ENCODE measurements at regions not wholly inside any gene's neighbourhood (a gene's known extent, or its start where the extent isn't known, plus 50 kb on each side); places are given as distances from the start of the nearest gene placed in this dataset.
"Not testable (repeated sequence)": the region's sequence is repeated elsewhere in the genome, so short reads cannot be mapped to it uniquely, and the experiment has no call there.

DNA sequence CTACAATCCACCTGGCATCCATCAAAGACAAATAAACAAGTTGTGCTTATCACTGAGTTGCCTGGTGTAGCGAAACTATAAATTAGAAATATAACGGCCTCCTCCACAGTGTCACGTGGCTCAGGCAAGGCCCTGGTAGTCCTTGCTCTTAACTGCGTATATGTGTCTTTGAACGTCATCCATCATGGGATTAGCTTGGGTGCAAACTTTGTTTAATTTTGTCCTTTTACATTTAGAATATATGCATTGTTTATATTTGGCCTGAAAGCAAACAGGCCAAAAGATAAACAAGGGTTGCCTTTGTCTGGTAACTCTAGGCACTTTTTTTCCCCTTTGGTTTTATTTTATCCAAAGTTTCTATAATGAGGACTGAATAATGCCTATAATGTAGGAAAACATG, 184.9 kb downstream of the KIT start:
- no peak for DNase-seq

DNA sequence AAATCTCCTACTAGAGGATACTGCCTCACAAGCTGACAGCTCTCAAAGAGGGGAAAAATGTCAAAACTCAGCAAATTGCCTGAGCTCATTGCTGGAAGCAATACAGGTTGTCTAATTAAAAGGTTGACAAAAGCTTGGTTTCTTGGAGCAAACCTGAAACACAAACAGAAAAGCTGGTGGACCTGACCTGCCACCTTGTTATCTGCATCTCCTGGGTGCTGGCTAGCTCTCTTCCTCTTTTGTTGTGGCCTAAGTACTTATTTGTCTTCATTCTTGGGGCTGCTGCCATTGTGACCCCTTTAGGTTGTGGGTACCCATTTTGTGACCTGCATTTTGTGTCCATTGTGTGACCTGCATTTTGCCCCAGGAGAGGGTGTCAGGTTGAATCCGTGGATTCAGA, 184.5 kb downstream of the KIT start:
- no peak for DNase-seq

DNA sequence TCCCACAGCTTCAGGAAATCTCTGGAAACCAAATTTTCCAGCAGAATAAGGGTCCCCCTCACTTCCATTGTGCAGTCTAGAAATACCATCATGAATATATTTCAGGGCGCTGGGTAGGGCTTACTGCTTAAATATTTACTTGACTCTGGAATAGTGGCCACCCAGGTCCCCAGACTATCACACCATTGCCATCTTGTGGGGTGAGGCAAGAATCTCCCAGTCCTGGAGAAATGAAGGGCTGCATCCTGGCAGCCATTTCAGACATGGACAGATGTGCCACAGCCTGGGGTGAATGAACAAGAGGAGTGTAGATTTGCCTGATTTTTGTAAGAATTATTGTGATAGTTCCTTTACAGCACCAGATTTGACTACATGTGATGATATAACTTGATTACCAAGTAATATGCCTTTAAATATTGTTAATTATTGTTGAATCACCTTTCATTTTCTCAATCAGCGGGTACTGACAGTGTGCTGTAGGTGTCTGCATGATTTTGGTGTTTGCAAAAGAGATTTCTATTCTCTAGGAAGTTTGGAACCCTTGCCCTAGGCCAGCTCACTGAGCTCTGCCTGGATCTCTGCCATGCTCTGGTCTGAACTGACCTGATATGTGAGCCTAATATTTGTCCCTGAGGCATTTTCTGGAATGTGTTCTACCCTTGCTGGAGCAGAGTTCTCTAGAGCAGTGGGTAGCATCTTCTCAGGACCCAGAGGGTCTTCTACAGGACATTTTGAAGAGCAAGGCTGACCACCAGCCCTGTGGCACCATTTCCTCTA, 183.4 kb downstream of the KIT start:
- peak; percentile 16 for DNase-seq

DNA sequence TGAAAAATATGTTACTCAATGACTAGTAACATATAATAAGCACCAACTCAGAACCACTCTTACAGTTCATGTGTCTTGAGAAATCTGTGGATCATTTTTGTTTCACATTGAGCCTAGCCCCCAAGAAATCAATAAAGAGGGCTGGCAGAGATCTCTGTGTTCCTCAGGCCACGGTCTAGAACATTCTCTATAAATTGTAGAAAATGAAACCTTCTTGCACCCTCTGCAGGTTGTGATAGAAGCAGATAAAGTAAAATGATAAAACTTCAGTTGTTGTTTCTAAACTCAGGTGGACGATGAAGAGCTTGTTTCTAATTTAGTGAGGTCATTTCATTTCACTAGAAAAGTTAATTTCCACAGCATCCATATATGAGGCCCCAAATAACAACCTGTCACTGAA, 182.7 kb downstream of the KIT start:
- no peak for DNase-seq

DNA sequence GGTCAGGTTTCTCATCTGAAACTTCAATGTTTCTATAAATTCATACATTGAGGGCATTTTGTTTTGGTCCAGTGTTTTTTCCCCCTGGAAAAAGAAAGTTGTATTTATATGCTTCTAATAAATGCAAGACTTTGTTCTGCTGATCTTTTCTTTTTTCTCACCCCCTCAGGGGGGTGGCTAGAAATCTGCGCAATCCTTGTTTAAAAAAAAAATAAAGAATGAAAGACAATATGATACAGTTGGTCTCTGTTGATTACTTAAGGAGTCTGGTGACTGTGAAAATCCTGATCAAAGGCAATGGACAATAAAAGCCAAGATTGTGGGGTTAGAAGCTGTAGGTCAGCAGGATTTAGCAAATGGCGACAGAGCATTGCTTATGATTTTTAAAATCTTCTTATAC, 180.5 kb downstream of the KIT start:
- DNase-seq: no peak

DNA sequence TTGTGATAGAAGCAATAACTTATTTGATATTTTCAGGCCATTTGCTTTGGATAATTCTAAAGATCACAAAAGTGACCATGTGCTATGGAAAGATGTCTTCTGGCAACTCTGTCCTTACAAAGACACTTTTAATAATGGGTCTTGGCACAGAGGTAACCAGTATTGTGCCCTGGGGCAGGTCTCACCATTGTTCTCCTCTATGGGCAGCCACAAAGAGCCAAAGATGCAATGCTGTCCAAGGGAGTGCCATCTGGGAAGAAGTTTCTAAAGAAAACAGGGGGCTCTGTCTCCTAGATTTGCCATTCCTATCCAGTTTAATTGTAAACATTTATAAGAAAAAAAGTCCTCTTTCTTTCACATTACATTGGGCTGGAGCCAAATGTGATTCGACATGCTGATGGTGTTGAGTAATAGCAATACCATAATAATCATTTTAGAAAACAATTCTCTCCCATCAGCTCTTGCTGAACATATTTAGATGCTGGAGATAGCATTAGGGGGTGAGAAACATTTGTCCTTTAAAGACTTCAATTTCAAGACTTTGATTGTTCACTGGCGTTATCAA, 179.9 kb downstream of the KIT start:
- no peak for DNase-seq

DNA sequence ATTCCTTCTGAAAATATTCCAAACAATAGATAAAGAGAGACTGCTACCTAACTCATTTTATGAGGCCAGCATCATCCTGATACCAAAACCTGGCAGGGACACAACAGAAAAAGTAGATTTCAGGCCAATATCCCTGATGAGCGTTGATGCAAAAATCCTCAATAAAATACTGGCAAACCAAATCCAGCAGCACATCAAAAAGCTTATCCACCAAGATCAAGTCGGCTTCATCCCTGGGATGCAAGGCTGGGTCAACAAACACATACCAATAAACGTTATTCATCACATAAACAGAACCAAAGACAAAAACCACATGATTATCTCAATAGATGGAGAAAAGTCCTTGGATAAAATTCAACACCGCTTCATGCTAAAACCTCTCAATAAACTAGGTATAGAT, 170.6 kb downstream of the KIT start:
- DNase-seq: not testable (repeated sequence)

DNA sequence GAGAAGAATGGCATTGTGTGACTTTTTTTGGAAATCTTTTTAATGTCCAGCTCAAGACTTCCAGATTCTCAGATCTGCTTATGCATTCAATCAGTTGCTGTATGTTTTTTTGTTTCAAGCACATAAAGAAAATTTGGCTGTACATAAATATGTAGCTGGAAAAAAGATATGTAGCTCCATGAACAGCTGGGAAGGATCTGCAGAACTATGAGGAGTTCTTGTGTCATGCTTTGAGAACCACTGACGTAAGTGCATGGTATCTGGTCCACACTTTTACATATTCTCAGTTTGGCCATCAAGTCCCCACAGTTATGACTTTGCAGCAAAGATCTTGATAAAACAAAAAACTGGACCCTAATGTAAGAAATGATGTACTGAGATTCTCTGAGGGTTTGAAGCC, 165.9 kb downstream of the KIT start:
- no peak for DNase-seq

DNA sequence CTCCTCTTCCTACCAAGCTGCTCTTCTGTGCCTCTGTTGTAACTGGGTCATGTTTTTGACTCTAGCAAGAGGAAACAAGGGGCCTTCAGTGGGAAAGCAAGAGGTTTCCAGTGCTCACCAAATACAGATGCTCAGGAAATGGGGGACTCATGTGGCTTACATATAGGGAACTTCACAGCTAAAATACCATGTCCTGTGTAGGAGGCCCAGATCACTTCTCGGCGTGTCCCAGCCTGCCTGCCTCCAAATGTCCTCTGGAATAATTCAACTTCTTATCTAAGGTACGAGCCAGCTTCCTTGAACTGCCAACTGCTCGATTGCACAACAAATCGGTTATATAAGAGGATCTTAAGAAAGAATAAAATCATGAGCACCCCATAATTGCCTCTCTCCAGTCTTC, 161.3 kb downstream of the KIT start:
- no peak for DNase-seq

DNA sequence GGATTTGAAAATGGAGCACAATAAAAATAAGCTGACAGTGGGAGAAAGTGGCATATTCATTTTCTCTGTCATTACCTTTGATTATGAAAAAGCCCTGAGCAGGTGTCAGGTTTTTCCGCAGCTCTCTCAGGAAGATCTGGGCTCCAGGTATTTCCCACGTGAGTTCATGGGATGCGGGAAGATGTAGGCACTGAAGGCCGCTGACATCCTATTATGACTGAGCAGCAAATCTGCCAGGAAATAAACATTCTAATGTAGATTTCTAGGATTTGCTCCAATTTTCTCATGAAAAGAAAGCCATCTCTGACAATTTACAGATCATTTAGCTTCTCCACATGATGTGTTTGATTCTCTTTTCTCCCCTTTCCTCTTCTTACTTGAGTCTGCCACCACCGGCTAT, 160.7 kb downstream of the KIT start:
- no peak for DNase-seq

DNA sequence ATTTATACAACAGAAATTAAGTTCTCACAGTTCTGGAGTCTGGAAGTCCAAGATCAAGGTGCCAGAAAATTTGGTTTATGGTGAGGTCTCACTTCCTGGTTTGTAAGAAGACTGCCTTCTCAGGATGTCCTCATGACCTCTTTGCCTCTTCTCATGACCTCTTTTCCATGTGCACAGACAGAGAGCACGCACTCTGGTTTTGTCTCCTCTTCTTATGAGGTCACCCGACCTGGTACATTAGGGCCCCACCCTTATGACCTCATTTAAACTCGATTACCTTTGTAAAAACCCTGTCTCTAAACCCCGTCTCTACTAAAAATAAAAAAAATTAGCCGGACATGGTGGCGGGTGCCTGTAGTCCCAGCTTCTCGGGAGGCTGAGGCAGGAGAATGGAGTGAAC, 155.9 kb downstream of the KIT start:
- no peak for DNase-seq

DNA sequence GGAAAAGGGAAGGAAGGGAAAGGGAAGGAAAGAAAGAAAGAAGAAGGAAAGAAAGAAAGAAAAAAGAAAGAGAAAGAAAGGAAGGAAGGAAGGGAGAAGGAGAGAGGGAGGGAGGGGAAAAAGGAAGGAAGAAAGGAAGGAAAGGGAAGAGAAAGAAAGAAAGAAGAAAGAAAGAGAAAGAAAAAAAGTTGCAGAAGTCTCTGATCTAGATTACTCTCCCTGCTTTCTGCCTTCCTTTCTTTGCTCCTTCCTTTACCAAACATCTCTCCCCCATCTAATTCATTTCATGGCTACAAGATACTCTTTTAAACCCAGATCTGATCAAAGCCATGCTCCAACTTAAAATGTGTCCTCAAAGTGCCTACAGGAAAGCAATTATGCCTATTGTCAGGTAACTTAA, 148.6 kb downstream of the KIT start:
- no peak for DNase-seq

DNA sequence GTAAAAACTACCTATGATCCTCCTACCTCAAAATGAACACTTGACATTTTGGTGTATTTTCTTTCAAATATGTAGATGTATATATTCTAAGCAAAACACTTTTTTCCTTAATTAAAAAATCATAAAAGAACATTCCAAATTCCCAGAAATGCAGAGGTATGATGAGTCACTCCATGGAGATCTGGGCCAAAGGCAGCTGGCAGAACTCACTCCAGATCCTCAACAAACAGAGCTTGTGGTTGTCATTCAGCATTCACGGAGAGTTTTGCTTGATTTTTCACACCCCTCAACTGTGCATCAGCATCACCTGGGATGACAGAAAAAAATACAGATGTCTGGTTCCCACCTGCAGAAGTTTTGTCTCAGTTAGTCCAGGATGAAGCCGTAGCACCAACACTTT, 144.6 kb downstream of the KIT start:
- no peak for DNase-seq

DNA sequence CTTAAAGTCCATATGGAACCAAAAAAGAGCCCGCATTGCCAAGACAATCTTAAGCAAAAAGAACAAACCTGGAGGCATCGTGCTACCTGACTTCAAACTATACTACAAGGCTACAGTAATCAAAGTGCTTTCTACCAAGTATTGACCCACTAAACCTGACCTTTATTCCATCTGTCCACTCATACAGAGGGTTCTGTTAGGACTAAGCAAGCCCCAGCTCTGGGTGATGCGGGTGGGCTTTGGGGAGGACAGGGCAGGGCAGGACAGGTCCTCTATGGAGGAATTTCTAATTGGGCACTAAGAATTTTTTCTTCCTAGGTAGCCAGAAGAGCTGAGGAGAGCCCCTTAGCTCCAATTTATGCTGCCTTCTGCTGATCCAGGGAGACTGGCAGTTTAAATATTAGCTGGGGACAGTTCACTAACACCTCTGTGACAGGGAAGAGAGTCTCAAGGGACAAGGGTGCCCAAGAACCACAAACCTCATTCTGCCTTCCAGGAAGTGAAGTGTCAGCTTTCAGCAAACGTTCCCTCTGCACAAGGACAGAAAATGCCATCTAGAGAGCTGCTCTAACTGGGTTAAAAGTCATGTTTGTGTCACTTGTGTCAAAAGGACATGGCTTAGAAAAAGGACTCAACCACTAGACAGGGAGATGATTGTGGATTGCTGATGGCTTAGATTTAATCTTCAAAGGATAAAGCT, 143.2 kb downstream of the KIT start:
- no peak for DNase-seq

DNA sequence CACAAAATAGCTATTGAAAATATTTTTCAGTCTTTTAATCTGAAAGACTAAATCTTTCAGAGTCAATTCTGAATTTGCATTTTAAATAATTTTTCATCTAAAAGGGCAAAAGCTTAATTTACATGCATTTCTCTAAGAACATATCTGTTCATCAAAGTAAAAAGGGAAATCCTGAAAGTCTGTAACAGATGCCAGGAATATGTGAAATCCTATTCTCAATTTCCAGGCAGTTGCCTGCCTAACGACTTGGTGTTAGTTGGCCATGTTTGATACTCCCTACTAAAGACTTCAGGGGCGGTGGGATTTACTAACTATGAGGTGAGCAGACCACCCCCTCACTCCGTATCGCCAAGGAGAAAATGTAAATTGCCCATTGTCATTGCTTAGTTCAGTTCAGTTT, 136.8 kb downstream of the KIT start:
- DNase-seq: no peak

DNA sequence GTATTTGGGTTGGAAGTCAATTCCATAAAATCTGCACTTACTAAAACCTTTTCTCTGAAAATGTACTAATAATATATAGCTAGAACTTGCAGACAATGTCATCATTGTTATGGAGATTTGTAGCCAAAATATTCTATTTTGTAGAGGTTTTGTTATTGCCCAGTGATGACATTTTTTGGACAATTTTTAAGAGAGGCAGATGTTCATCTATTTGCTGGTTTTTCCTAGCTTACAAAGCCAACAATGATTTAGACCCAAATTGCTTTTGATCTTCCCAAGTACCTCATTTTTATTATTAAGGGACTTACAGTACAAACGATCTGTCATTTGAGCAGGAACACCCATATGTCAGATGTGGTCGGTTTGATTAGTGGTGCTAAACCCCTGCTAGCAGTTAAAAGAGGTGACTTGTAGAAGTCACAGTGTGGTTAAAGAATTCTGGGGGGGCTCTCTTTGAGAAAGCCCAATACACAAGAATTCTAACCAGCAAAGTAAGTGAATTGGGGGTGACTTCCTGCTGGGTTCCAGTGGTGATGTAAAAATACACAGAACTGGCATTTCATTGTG, 136.2 kb downstream of the KIT start:
- DNase-seq: no peak
